ENCODE measurements at regions not wholly inside any gene's neighbourhood (a gene's known extent, or its start where the extent isn't known, plus 50 kb on each side); places are given as distances from the start of the nearest gene placed in this dataset.

GRCh38 chr15:69587723-69588426, 135.3 kb downstream of the RPLP1 start:
- intact Hi-C loops (cut with DNase I): no loop called here
- ATAC-seq: peak; percentile 54
- no peak for DNase-seq (ENCODE audit: low spot score)

GRCh38 chr15:69590201-69590710, 137.6 kb downstream of the RPLP1 start:
- ATAC-seq (no peak), DNase-seq (ENCODE audit: low spot score) (no peak)
- intact Hi-C loops (cut with DNase I): no loop called here

GRCh38 chr15:69590932-69591524, 138.4 kb downstream of the RPLP1 start:
- no peak for DNase-seq (ENCODE audit: low spot score)
- no peak for ATAC-seq
- intact Hi-C loops (cut with DNase I): no loop called here

GRCh38 chr15:69591905-69592508, 139.4 kb downstream of the RPLP1 start:
- no peak for ATAC-seq
- intact Hi-C loops (cut with DNase I): no loop called here
- no peak for DNase-seq (ENCODE audit: low spot score)

GRCh38 chr15:69592954-69593353, 140.3 kb downstream of the RPLP1 start:
- no peak for ATAC-seq
- no peak for DNase-seq (ENCODE audit: low spot score)
- intact Hi-C loops (cut with DNase I): no loop called here

- no peak for DNase-seq (ENCODE audit: low spot score)
- intact Hi-C loops (cut with DNase I): no loop called here
- ATAC-seq: no peak
These were observed 140.9 kb downstream of the RPLP1 start for GRCh38 chr15:69593488-69593887.

- ATAC-seq (peak; percentile 90), DNase-seq (ENCODE audit: low spot score) (peak; percentile 83)
- intact Hi-C loops (cut with DNase I): no loop called here
These were observed 141.7 kb downstream of the RPLP1 start for GRCh38 chr15:69593981-69594966.

- ATAC-seq: peak; percentile 67
- peak; percentile 69 for DNase-seq (ENCODE audit: low spot score)
- intact Hi-C loops (cut with DNase I): no loop called here
These were observed 142.6 kb downstream of the RPLP1 start for GRCh38 chr15:69595009-69595791.

- ATAC-seq (no peak), DNase-seq (ENCODE audit: low spot score) (no peak)
- intact Hi-C loops (cut with DNase I): no loop called here
These were observed 144.5 kb downstream of the RPLP1 start for GRCh38 chr15:69597061-69597592.

- DNase-seq (ENCODE audit: low spot score) (no peak), ATAC-seq (no peak)
- intact Hi-C loops (cut with DNase I): no loop called here
These were observed 146.7 kb downstream of the RPLP1 start for GRCh38 chr15:69599271-69599670.

GRCh38 chr15:69600556-69601085, 148.0 kb downstream of the RPLP1 start:
- intact Hi-C loops (cut with DNase I): no loop called here
- no peak for DNase-seq (ENCODE audit: low spot score)
- ATAC-seq: no peak

- DNase-seq (ENCODE audit: low spot score): no peak
- ATAC-seq: no peak
- intact Hi-C loops (cut with DNase I): no loop called here
These were observed 149.3 kb downstream of the RPLP1 start for GRCh38 chr15:69601711-69602504.

- DNase-seq (ENCODE audit: low spot score) (no peak), ATAC-seq (no peak)
- intact Hi-C loops (cut with DNase I): no loop called here
These were observed 150.3 kb downstream of the RPLP1 start for GRCh38 chr15:69602921-69603320.

- ATAC-seq: no peak
- DNase-seq (ENCODE audit: low spot score): no peak
- intact Hi-C loops (cut with DNase I): no loop called here
These were observed 150.9 kb downstream of the RPLP1 start for GRCh38 chr15:69603369-69604071.

- DNase-seq (ENCODE audit: low spot score) (no peak), ATAC-seq (no peak)
- intact Hi-C loops (cut with DNase I): no loop called here
These were observed 151.4 kb downstream of the RPLP1 start for GRCh38 chr15:69604072-69604411.

GRCh38 chr15:69606144-69606543, 153.5 kb downstream of the RPLP1 start:
- intact Hi-C loops (cut with DNase I): no loop called here
- ATAC-seq: no peak
- DNase-seq (ENCODE audit: low spot score): no peak

All from sciatic nerve (tissue), 2 donors.